ENCODE measurements at regions not wholly inside any gene's neighbourhood (a gene's known extent, or its start where the extent isn't known, plus 50 kb on each side); places are given as distances from the start of the nearest gene placed in this dataset.

DNA sequence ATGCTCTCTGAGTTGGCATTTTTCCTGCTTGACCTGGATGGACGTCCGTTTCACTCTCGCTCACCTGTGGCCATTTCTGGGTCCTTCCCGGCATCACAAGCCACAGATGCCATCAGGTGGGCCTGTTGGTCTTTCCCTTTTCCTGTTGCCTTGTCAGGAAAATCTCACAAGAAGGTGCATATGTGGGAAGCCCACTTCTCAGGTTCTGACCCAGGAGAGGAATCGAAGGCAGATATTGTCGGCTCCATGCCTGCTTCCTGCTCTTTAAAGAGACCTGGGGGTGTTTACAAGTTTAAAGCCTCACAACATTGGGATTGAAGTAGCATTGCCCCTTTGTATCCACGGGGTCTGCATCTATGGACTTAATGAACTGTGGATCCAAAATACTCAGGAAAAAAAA, 357.9 kb downstream of the RPS24 start:
- BruUV-seq (replicated peaks), result no TSS peak
- TF ChIP-seq EGR1 (IDR thresholded peaks at IDR 0.05; ENCODE audit: low read depth), result no peak
- TF ChIP-seq YY1 (IDR thresholded peaks at IDR 0.05; ENCODE audit: extremely low read depth, insufficient replicate concordance, low read depth, low read length), result no peak
- TF ChIP-seq SIN3A (IDR thresholded peaks at IDR 0.05; ENCODE audit: low read depth), result no peak
- TF ChIP-seq FOSL1 (IDR thresholded peaks at IDR 0.05; ENCODE audit: low read depth), result no peak
- TF ChIP-seq SRF (IDR thresholded peaks at IDR 0.05; ENCODE audit: low read depth), result no peak
- TF ChIP-seq POLR2A (IDR thresholded peaks at IDR 0.05; ENCODE audit: borderline replicate concordance, extremely low read depth, insufficient read depth, insufficient read length), result no peak
- TF ChIP-seq, protein P1, sequence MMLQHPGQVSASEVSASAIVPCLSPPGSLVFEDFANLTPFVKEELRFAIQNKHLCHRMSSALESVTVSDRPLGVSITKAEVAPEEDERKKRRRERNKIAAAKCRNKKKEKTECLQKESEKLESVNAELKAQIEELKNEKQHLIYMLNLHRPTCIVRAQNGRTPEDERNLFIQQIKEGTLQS (IDR thresholded peaks at IDR 0.05), result no peak
- TF ChIP-seq JUND (IDR thresholded peaks at IDR 0.05), result no peak
- no peak for TF ChIP-seq TCF7L2 (IDR thresholded peaks at IDR 0.05; ENCODE audit: borderline replicate concordance, extremely low read depth, insufficient read depth, insufficient read length)
- no peak for TF ChIP-seq EZH2phosphoT487 (IDR thresholded peaks at IDR 0.05; ENCODE audit: borderline replicate concordance)
- TF ChIP-seq CBX3 (IDR thresholded peaks at IDR 0.05; ENCODE audit: low read depth), result no peak
- no peak for TF ChIP-seq CEBPB (IDR thresholded peaks at IDR 0.05; ENCODE audit: low read depth)
- no peak for TF ChIP-seq EZH2 (IDR thresholded peaks at IDR 0.05)
- TF ChIP-seq RAD21 (IDR thresholded peaks at IDR 0.05; ENCODE audit: low read depth), result no peak
- TF ChIP-seq, protein P2, sequence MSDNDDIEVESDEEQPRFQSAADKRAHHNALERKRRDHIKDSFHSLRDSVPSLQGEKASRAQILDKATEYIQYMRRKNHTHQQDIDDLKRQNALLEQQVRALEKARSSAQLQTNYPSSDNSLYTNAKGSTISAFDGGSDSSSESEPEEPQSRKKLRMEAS (IDR thresholded peaks at IDR 0.05), result no peak
- TF ChIP-seq, protein P3, sequence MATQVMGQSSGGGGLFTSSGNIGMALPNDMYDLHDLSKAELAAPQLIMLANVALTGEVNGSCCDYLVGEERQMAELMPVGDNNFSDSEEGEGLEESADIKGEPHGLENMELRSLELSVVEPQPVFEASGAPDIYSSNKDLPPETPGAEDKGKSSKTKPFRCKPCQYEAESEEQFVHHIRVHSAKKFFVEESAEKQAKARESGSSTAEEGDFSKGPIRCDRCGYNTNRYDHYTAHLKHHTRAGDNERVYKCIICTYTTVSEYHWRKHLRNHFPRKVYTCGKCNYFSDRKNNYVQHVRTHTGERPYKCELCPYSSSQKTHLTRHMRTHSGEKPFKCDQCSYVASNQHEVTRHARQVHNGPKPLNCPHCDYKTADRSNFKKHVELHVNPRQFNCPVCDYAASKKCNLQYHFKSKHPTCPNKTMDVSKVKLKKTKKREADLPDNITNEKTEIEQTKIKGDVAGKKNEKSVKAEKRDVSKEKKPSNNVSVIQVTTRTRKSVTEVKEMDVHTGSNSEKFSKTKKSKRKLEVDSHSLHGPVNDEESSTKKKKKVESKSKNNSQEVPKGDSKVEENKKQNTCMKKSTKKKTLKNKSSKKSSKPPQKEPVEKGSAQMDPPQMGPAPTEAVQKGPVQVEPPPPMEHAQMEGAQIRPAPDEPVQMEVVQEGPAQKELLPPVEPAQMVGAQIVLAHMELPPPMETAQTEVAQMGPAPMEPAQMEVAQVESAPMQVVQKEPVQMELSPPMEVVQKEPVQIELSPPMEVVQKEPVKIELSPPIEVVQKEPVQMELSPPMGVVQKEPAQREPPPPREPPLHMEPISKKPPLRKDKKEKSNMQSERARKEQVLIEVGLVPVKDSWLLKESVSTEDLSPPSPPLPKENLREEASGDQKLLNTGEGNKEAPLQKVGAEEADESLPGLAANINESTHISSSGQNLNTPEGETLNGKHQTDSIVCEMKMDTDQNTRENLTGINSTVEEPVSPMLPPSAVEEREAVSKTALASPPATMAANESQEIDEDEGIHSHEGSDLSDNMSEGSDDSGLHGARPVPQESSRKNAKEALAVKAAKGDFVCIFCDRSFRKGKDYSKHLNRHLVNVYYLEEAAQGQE (IDR thresholded peaks at IDR 0.05; ENCODE audit: low read depth), result no peak
- TF ChIP-seq, protein P4, sequence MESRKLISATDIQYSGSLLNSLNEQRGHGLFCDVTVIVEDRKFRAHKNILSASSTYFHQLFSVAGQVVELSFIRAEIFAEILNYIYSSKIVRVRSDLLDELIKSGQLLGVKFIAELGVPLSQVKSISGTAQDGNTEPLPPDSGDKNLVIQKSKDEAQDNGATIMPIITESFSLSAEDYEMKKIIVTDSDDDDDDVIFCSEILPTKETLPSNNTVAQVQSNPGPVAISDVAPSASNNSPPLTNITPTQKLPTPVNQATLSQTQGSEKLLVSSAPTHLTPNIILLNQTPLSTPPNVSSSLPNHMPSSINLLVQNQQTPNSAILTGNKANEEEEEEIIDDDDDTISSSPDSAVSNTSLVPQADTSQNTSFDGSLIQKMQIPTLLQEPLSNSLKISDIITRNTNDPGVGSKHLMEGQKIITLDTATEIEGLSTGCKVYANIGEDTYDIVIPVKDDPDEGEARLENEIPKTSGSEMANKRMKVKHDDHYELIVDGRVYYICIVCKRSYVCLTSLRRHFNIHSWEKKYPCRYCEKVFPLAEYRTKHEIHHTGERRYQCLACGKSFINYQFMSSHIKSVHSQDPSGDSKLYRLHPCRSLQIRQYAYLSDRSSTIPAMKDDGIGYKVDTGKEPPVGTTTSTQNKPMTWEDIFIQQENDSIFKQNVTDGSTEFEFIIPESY (IDR thresholded peaks at IDR 0.05; ENCODE audit: extremely low read depth, insufficient replicate concordance, low read length), result no peak
- DNase-seq (ENCODE audit: low read depth, low spot score) (no peak), ATAC-seq (no peak)
- H3K9me3 ChIP-seq (ENCODE audit: control insufficient read depth in 1 of 2, insufficient read depth in 1 of 2, low read depth in 1 of 2, low read length in 2 of 2), result no peaks in the 10 kb centered on the region
- H3K4me3 ChIP-seq (replicated peaks in 1 of 2; ENCODE audit: low read depth in 1 of 2, low read length in 2 of 2), result no peak overlapping the region
- H2AFZ ChIP-seq (ENCODE audit: low read depth, low read length, poor library complexity, severe bottlenecking), result no peak overlapping the region
- RAD21 ChIA-PET (ENCODE audit: low non-redundant PET in 1 of 2, low total read pairs in 2 of 2, uncharacterized antibody in 2 of 2, unreplicated experiment in 2 of 2), result no interaction called here
- H3K36me3 ChIP-seq (ENCODE audit: control insufficient read depth in 1 of 2, insufficient read depth in 2 of 2, low read length in 2 of 2), result no peaks in the 10 kb centered on the region
- no peaks in the 10 kb centered on the region for H3K79me2 ChIP-seq (ENCODE audit: insufficient read depth, low read length)
- CTCF ChIA-PET, result no interaction called here
- no peaks in the 10 kb centered on the region for H3K9me2 ChIP-seq (ENCODE audit: insufficient read depth)
- POLR2A ChIA-PET, result no interaction called here
- no peak overlapping the region for H3K4me2 ChIP-seq (ENCODE audit: low read length)
- intact Hi-C loops (cut with micrococcal nuclease), result no loop called here
- H3K4me1 ChIP-seq (ENCODE audit: control insufficient read depth in 1 of 2, insufficient read depth in 2 of 2, low read length in 2 of 2), result no peaks in the 10 kb centered on the region
- H3K27ac ChIP-seq (ENCODE audit: low read depth, low read length), result no peak overlapping the region
- H4K20me1 ChIP-seq (ENCODE audit: insufficient read depth), result no peaks in the 10 kb centered on the region
- H3K9ac ChIP-seq (ENCODE audit: low read length), result no peak overlapping the region
- H3K27me3 ChIP-seq (ENCODE audit: insufficient read depth, low read length), result peaks cover 36% of the 10 kb centered on the region

Data from HCT116 (cell line).